ENCODE measurements at regions not wholly inside any gene's neighbourhood (a gene's known extent, or its start where the extent isn't known, plus 50 kb on each side); places are given as distances from the start of the nearest gene placed in this dataset.
"Not testable (repeated sequence)": the region's sequence is repeated elsewhere in the genome, so short reads cannot be mapped to it uniquely, and the experiment has no call there.

- no peak for DNase-seq (ENCODE audit: low spot score)
Measured at GRCh38 chrY:7725791-7726460, 814.4 kb upstream of the AMELY start.

GRCh38 chrY:7723991-7724632, 812.6 kb upstream of the AMELY start:
- DNase-seq (ENCODE audit: low spot score): no peak

GRCh38 chrY:7723127-7723526, 811.6 kb upstream of the AMELY start:
- DNase-seq (ENCODE audit: low spot score): no peak

GRCh38 chrY:7722566-7722965, 811.0 kb upstream of the AMELY start:
- DNase-seq (ENCODE audit: low spot score): no peak

GRCh38 chrY:7720974-7721373, 809.4 kb upstream of the AMELY start:
- DNase-seq (ENCODE audit: low spot score): no peak

GRCh38 chrY:7719271-7719670, 807.7 kb upstream of the AMELY start:
- DNase-seq (ENCODE audit: low spot score): peak; percentile 13

- DNase-seq (ENCODE audit: low spot score): no peak
Measured at GRCh38 chrY:7718626-7719025, 807.1 kb upstream of the AMELY start.

GRCh38 chrY:7718126-7718525, 806.6 kb upstream of the AMELY start:
- no peak for DNase-seq (ENCODE audit: low spot score)

DNA sequence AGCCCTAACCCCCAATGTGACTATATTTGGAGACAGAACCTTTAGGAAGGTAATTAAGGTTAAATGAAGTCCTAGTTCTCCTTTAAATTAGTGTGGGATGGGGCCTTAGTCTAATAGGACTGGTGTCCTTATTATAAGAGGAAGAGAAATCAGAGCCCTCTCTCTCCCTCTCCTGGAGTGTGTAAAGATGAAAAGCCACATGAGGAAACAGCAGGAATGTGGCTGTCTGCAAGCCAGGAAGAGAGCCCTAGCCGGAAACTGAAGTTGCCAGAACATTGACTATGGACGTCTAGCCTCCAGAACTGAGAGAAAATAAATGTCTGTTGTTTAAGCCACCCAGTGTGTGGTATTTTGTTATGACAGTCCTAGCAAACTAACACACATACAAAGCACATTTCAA, 802.9 kb upstream of the AMELY start:
- DNase-seq (ENCODE audit: low spot score): no peak

DNA sequence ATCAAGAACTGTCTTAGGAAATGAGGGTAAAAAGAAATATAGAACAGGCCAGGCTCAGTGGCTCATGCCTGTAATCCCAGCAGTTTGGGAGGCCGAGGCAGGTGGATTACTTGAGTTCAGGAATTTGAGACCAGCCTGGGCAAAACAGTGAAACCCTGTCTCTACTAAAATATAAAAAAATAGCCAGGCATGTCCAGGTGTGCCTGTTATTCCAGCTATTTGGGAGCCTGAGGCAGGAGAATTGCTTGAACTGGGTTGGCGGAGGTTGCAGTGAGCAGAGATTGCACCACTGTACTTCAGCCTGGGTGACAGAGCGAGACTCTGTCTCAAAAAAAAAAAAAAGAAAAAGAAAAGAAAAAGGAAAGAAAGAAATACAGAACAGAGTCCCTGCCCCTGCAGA, 802.2 kb upstream of the AMELY start:
- DNase-seq (ENCODE audit: low spot score): not testable (repeated sequence)

- DNase-seq (ENCODE audit: low spot score): no peak
Measured at GRCh38 chrY:7712289-7712688, 800.7 kb upstream of the AMELY start.

- no peak for DNase-seq (ENCODE audit: low spot score)
Measured at GRCh38 chrY:7703578-7704140, 792.1 kb upstream of the AMELY start.

DNA sequence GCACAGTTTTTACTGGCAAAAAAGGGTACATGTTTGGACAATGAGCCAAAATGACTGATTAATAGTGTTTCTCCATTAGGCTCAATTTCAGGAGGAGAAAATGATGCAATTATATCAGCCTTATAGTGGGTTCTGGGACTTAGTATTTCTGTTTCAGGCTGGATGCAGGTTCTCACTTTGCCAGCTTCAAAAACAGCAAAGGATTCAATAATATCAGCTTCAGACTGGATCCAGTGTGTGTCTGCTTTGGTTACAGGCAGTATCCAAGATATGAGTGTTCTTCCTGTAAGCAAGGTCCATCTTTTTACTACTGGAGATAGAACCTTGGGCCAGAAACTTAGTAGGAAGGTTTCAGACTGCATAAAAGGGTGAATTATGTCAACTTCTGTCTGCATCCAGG, 790.9 kb upstream of the AMELY start:
- no peak for DNase-seq (ENCODE audit: low spot score)

GRCh38 chrY:7701676-7702075, 790.1 kb upstream of the AMELY start:
- DNase-seq (ENCODE audit: low spot score): no peak

GRCh38 chrY:7697506-7697905, 786.0 kb upstream of the AMELY start:
- no peak for DNase-seq (ENCODE audit: low spot score)

DNA sequence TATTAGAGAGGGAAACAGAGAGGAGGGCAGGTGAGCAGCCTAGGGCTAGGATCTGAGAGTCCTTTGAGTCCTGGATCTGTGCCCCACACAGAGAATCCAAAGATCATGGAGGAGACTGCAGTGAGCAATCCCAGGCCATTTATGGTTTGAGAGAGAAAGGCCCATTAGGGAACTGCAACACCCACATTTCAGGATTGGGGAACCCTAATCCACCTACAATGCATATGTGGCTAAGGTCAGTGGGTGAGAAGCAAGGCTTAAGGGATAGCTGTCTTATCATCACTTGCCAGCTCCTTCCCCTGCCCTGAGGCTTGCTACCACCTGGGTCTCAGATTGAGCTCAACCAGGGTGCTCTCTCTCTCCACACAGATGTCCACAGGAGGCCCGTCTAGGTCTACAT, 781.1 kb upstream of the AMELY start:
- no peak for DNase-seq (ENCODE audit: low spot score)

GRCh38 chrY:7687086-7687485, 775.5 kb upstream of the AMELY start:
- DNase-seq (ENCODE audit: low spot score): peak; percentile 4

DNA sequence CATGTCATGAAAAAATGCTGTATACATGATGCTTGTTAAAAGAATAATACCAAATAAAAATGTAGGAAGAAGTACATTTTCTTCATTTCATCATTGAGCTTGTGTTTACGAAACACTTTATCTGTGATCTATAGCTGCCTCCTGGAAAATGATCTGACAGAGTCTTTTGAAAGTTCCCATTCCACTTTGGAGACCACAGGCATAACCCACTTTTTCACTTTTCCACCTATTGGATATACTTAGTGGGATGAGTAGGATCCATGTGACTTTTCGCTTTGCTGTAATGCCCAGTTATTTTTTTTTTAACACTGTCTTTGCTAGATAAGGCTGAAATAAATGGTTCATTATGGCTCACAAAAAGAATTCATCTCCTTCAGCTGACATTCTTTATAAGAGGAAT, 773.0 kb upstream of the AMELY start:
- no peak for DNase-seq (ENCODE audit: low spot score)

DNA sequence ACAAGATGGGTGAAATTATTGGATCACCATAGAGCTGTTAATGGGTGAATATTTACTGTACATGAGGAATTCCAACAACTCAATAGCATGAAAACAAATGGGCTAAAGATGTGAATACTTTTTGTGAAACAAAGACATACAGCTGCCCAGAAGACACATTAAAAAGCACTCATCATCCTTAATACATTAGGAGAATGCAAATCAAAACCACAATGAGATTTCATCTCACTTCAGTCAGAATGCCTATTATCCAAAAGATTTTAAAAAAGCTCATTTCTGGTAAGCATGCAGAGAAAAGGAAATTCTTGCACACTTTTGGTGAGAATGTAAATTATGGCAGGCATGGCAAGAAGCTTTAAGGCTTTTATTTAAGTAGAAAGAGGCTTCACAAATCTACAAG, 770.8 kb upstream of the AMELY start:
- no peak for DNase-seq (ENCODE audit: low spot score)

DNA sequence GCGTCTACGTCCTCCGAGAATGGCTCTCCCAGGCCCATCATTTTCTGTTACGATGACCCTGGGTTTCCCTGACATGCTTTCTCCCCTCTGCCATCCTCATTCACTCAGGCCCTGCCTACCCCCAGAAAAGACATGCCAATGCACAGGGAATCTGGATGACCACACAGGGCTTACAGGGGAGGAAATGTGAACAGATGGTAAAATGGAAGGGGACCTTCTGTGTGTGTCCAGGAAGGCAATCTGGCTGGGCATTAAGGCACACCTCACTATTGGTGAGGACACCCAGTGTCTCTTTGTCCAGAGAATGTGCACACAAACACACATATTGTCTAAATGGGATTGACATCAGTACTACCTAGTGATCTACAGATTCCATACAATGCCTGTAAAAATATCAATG, 769.9 kb upstream of the AMELY start:
- DNase-seq (ENCODE audit: low spot score): no peak

- DNase-seq (ENCODE audit: low spot score): peak; percentile 3
Measured at GRCh38 chrY:7674465-7674864, 762.9 kb upstream of the AMELY start.

DNA sequence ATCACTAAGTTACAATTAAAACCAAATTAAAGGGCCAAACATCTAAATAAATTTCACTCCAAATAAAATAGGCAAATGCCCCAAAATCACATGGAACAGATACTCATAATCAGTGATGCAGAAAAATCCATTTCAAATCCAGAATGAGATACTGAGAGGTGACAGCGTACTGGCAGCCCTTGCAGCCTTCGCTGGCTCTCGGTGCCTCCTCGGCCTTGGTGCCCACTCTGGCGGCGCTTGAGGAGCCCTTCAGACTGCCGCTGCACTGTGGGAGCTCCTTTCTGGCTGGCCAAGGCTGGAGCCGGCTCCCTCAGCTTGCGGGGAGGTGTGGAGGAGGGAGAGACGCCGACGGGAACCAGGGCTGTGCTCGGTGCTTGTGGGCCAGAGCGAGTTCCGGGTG, 761.2 kb upstream of the AMELY start:
- no peak for DNase-seq (ENCODE audit: low spot score)

- DNase-seq (ENCODE audit: low spot score): no peak
Measured at GRCh38 chrY:7663261-7663660, 751.7 kb upstream of the AMELY start.

GRCh38 chrY:7659047-7659446, 747.5 kb upstream of the AMELY start:
- no peak for DNase-seq (ENCODE audit: low spot score)
